Adrenal gland (tissue), 9 donors: ENCODE measurements at regions not wholly inside any gene's neighbourhood (a gene's known extent, or its start where the extent isn't known, plus 50 kb on each side); places are given as distances from the start of the nearest gene placed in this dataset.

Source experiments
- DNase-seq, 7 donors: peaks; one replicate each; pipeline ENCODE4 v3.0.0-alpha.2; 2019 to 2020
- H3K27ac ChIP-seq, 5 donors: fragments of 200-600 bp; sonication (generic) in 4 of 5; 1 replicate in 3 of 5; 2 replicates in 2 of 5; pipeline versions ENCODE4 v1.5.1 to v1.8.0; 2016 to 2020; ENCODE audit warnings: mild to moderate bottlenecking in 1 of 5
- H3K27me3 ChIP-seq: fragments of 200-600 bp; 2 replicates; pipeline ENCODE4 v1.8.0; 2021
- H3K36me3 ChIP-seq, 2 donors: fragments of 200-600 bp; replicated peaks in 1 of 2; 1 replicate in 1 of 2; 2 replicates in 1 of 2; pipeline versions ENCODE4 v1.5.1 to v1.8.0; 2018 to 2022
- H3K4me1 ChIP-seq, 2 donors: fragments of 200-600 bp; replicated peaks in 1 of 2; 1 replicate in 1 of 2; 2 replicates in 1 of 2; pipeline versions ENCODE4 v1.5.1 to v1.8.0; 2018 to 2021
- H3K4me3 ChIP-seq, 4 donors: fragments of 200-600 bp; sonication (generic) in 3 of 4; one replicate each; pipeline ENCODE4 v1.5.1; 2016 to 2018
- H3K9me3 ChIP-seq, 3 donors: fragments of 200-600 bp; sonication (generic) in 1 of 3; replicated peaks in 1 of 3; 1 replicate in 2 of 3; 2 replicates in 1 of 3; pipeline versions ENCODE4 v1.5.1 to v1.8.0; 2016 to 2021
- CTCF ChIP-seq, 6 experiments: fragments of 450-650 bp in 4 of 6; fragments of 200-600 bp in 2 of 6; sonication (generic) in 1 of 6; IDR thresholded peaks; 1 replicate in 5 of 6; 2 replicates in 1 of 6; pipeline versions ENCODE4 v1.5.1 to v1.8.0; 2016 to 2021; ENCODE audit warnings: antibody characterized with exemption in 6 of 6, mild to moderate bottlenecking in 2 of 6, moderate library complexity in 1 of 6
- POLR2A ChIP-seq, 2 donors: fragments of 450-650 bp; IDR thresholded peaks; one replicate each; pipeline ENCODE4 v1.6.1; 2017; ENCODE audit warnings: antibody characterized with exemption in 2 of 2, mild to moderate bottlenecking in 2 of 2, moderate library complexity in 1 of 2
- WGBS, 4 donors: extraction: QIAGEN DNeasy Blood & Tissue Kit in 2 of 4; methylation state at CpG; one replicate each; pipeline versions ENCODE4 v1.1.5 to v1.1.7; 2013 to 2017; 5-methylcytosine and 5-hydroxymethylcytosine counted together
- intact Hi-C, 2 donors: fragments of 100-400 bp; cut with DNase I; formaldehyde crosslinking; loops; one replicate each; pipeline versions ENCODE4 v1.14.1 to v1.15.0; 2022 to 2023
- donor health status: healthy with polysubstance abuse.
- donor health status: Bipolar disorder and iron deficiency.
- donor health status: DM: yes; HTN: yes; CAD: no.
- donor health status: DM: no; HTN: no; CAD: no.
- donor health status: DM: no; HTN: no; CAD: no.

GRCh38 chr9:99628849-99629620 is 192.7 kb upstream of the NR4A3 start:
- Histone ChIP-seq H3K4me3 (no peak overlapping the region), H3K36me3 (no peaks in the 10 kb centered on the region), H3K27ac (no peak overlapping the region), H3K4me1 (no peaks in the 10 kb centered on the region), H3K9me3 (no peaks in the 10 kb centered on the region), H3K27me3 (no peaks in the 10 kb centered on the region)
- DNase-seq, result no peak
- intact Hi-C loops, result no loop called here
- TF ChIP-seq POLR2A (IDR thresholded peaks at IDR 0.05), result no peak
- TF ChIP-seq CTCF (IDR thresholded peaks at IDR 0.05), result no peak
- 93 to 96% (median 95%) methylated on average over 3 of the region's 3 CpGs for WGBS, 4 donors

- H3K4me1 ChIP-seq, result no peaks in the 10 kb centered on the region
- DNase-seq, result no peak
- no peak for TF ChIP-seq CTCF (IDR thresholded peaks at IDR 0.05)
- no peak for TF ChIP-seq POLR2A (IDR thresholded peaks at IDR 0.05)
- no peaks in the 10 kb centered on the region for H3K36me3 ChIP-seq
- 53 to 72% (median 65%) methylated on average over 1 of the region's 1 CpG for WGBS, 4 donors
- H3K27me3 ChIP-seq, result no peaks in the 10 kb centered on the region
- H3K4me3 ChIP-seq, result no peak overlapping the region
- H3K27ac ChIP-seq, result no peak overlapping the region
- no peaks in the 10 kb centered on the region for H3K9me3 ChIP-seq
- intact Hi-C loops, result no loop called here
Measured at GRCh38 chr9:99632349-99633038, 189.2 kb upstream of the NR4A3 start.

GRCh38 chr9:99633265-99633664 is 188.4 kb upstream of the NR4A3 start:
- Histone ChIP-seq H3K27ac (no peak overlapping the region), H3K4me1 (no peaks in the 10 kb centered on the region), H3K27me3 (no peaks in the 10 kb centered on the region), H3K4me3 (no peak overlapping the region), H3K9me3 (no peaks in the 10 kb centered on the region), H3K36me3 (no peaks in the 10 kb centered on the region)
- TF ChIP-seq POLR2A (IDR thresholded peaks at IDR 0.05) (no peak), CTCF (IDR thresholded peaks at IDR 0.05) (no peak)
- DNase-seq, result no peak
- intact Hi-C loops, result no loop called here

DNA sequence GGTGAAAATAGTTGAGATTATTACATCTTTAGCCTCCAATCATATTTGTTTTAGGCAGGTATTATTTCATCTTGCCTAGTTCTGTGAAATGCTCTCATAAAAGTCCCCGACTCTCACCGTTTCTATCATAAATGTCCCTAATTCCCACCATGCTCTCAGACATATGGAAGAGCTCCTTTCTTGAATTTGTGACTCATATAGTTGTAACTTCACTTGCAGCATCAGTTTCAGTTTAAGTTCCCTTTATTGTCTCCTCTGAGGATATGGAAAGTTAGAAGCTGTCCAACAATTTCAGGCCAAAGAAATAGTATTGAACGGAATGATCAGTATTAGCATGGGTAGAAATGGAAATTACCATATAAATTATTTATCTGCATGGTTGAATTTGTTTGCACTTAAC is 187.5 kb upstream of the NR4A3 start:
- intact Hi-C loops, result no loop called here

More for the DNA sequence above, 187.5 kb upstream of the NR4A3 start:
- WGBS, 4 donors, result 78 to 89% (median 84%) methylated on average over 3 of the region's 3 CpGs
- H3K36me3 ChIP-seq, result no peaks in the 10 kb centered on the region
- no peak for TF ChIP-seq POLR2A (IDR thresholded peaks at IDR 0.05)
- no peaks in the 10 kb centered on the region for H3K9me3 ChIP-seq
- no peaks in the 10 kb centered on the region for H3K4me1 ChIP-seq
- no peak for DNase-seq
- H3K27ac ChIP-seq, result no peak overlapping the region
- no peaks in the 10 kb centered on the region for H3K27me3 ChIP-seq
- no peak overlapping the region for H3K4me3 ChIP-seq
